C4-2B (cell line): ENCODE measurements at regions not wholly inside any gene's neighbourhood (a gene's known extent, or its start where the extent isn't known, plus 50 kb on each side); places are given as distances from the start of the nearest gene placed in this dataset.

ENCODE experiments used
- H3K27ac ChIP-seq: fragments of 450-650 bp; 2 replicates; pipeline ENCODE4 v1.5.1; 2017
- ZFX ChIP-seq: fragments of 450-650 bp; IDR thresholded peaks from 2 replicates; pipeline ENCODE4 v1.6.1; 2017
- TF ChIP-seq, protein P1 (sequence below): fragments of 450-650 bp; conservative IDR thresholded peaks from 2 replicates; pipeline ENCODE4 v1.5.1; 2017; ENCODE audit warnings: mild to moderate bottlenecking

DNA sequence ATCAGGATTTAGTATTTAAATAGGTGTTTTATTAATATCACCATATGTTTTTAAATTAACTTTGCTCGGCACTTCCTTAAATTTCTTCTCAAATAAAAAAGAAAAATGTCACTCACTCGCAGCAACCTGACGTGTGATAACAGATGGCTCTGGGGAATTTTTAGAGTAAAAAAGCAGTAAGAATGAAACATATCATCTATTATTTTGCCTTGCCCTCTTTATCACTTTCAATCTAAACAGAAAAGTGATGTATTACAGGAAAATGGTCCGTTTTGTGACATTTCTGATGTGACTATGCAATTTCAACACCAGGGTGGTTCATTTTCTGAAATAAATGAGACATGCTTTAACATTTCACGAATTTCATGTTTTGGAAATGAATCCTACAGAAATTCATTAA lies 1368.0 kb upstream of the LRRTM1 start:
- TF ChIP-seq, protein P1, sequence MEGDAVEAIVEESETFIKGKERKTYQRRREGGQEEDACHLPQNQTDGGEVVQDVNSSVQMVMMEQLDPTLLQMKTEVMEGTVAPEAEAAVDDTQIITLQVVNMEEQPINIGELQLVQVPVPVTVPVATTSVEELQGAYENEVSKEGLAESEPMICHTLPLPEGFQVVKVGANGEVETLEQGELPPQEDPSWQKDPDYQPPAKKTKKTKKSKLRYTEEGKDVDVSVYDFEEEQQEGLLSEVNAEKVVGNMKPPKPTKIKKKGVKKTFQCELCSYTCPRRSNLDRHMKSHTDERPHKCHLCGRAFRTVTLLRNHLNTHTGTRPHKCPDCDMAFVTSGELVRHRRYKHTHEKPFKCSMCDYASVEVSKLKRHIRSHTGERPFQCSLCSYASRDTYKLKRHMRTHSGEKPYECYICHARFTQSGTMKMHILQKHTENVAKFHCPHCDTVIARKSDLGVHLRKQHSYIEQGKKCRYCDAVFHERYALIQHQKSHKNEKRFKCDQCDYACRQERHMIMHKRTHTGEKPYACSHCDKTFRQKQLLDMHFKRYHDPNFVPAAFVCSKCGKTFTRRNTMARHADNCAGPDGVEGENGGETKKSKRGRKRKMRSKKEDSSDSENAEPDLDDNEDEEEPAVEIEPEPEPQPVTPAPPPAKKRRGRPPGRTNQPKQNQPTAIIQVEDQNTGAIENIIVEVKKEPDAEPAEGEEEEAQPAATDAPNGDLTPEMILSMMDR, result no peak
- no peak for TF ChIP-seq ZFX
- H3K27ac ChIP-seq, result no peak overlapping the region

DNA sequence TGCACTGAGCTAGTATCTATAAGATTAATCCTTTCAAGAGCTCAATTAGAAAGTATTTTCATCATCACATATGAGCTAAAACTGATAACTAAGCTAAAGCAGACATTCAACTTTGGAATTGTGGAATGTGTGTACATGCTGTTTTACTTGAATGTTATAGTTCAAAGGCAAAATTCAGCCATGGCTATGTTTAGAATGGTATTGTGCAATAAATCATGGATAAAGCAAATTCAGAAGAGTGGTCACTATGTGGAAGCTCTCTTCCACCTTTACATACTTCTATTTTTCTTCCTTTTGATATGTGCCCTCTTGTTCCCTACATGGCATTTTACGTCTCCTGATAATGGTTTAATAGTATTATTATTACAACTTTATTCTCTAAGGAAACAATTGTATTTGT lies 1366.3 kb upstream of the LRRTM1 start:
- H3K27ac ChIP-seq, result no peak overlapping the region
- TF ChIP-seq, protein P1, result no peak
- TF ChIP-seq ZFX, result no peak

DNA sequence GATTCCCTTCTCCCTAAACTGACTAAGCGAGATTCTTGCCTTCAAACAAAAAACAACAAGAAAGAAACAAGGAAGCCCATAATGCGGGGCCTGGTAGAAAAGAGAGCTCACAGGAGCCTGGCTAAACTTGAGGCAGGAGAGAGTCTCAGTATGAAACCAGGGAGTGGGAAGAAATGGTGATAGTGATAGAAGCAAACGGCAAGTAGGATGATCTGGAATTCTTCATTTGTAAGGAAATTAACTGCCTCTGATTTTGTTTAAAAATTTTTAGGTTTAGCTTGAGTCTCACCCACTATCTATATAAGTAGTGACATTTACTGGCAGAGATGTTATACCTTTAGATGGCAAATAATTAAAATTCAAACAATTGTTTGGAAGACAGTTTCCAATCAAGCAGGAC lies 1356.5 kb upstream of the LRRTM1 start:
- no peak overlapping the region for H3K27ac ChIP-seq
- TF ChIP-seq ZFX, result no peak
- TF ChIP-seq, protein P1, result no peak

DNA sequence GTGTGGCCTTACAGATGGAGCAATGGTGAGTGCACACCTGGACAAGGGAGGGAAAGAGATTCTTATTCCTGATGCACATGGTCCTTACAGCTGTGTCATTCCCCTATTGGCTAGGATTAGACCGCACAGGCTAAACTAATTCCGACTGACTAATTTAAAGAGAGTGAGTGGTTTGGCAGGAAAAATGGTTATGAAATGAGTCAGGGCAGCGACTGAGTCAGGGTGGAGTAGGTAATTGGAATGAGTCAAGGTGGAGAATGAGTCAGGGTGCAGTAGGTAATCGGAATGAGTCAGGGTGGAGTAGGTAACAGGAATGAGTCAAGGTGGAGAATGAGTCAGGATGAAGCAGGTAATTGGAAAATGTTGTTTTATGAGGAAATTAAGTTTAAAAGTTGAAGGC lies 1353.7 kb upstream of the LRRTM1 start:
- TF ChIP-seq, protein P1, result no peak
- TF ChIP-seq ZFX, result no peak

DNA sequence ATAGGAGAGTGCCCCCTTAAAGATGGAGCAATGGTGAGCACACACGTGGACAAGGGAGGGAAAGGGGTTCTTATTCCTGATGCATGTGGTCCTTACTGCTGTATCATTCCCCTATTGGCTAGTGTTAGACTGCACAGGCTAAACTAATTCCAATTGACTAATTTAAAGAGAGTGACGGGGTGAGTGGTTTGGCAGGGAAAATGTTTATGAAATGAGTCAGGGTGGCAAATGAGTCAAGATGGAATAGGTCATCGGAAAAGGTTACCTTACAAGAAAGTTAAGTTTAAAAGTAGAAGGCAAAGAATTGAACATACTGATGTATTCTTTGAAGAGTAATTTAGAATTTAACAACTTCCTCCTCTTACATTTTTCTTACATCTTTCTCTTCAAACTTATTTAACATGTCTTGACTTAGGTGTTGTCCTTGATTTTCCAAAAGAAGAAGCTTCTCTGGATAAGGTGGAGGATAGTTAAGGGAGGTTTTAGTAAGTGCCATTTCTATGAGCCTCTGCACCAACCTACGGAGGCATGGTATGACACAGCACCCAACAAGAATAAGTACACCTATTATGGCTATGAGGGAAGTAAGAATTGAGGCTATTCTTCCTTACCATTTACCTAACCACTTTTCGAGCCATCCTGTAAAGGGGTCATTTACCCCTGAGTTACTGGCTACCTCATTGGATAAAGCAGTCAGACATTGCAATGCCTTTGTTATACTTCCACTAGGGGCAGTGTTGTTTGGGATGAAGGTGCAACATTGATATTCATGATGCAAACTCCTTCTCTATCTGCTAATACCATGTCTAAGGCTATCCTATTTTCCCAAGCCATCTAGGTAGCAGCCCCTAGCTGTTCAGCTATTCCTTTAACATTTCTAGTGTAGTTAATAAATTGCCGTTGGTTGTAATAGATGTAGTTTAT lies 1345.8 kb upstream of the LRRTM1 start:
- no peak overlapping the region for H3K27ac ChIP-seq

More for the DNA sequence above, 1353.7 kb upstream of the LRRTM1 start:
- no peak overlapping the region for H3K27ac ChIP-seq

DNA sequence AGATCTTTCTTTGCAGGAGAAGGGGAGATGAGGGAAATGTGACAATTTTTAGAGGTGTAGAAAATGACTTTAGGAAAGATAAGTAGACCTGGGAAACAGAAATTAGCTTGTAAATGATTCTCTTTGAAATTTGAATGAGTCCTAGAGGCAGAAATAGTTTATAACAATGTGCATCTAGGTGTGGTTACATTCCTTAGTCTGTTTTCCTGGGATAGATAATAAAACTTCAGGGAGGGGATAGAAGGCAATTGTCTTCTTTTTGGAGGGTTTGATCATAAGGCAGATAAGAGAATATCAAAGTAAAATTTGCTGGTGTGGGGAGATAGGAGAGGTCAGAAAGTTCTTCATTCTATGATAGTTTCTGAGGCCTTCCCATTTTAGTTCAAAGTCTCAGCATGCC lies 1344.3 kb upstream of the LRRTM1 start:
- TF ChIP-seq, protein P1, result no peak
- no peak for TF ChIP-seq ZFX
- H3K27ac ChIP-seq, result no peak overlapping the region

More for the DNA sequence above, 1345.8 kb upstream of the LRRTM1 start:
- TF ChIP-seq, protein P1, result peak; percentile 53
- no peak for TF ChIP-seq ZFX

DNA sequence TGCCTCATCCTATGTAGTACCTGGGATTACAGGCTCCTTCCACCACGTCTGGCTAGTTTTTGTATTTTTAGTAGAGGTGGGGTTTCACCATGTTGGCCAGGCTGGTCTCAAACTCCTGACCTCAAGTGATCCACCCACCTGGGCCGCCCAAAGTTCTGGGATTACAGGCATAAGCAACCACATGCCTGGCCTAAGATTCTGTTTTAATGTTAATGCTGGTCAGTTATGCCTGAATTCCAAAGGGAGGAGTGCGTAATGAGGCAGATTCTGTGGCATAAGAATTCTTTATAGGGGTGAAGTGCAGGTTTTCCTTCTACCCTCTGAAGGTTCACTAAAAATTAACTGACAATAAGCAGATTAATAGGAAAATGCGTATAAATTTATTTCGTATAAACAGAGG lies 1343.8 kb upstream of the LRRTM1 start:
- TF ChIP-seq ZFX, result no peak
- TF ChIP-seq, protein P1, result no peak
- no peak overlapping the region for H3K27ac ChIP-seq
